OCI-LY3 (cell line): ENCODE measurements at regions not wholly inside any gene's neighbourhood (a gene's known extent, or its start where the extent isn't known, plus 50 kb on each side); places are given as distances from the start of the nearest gene placed in this dataset.

Experiments used
- H2AFZ ChIP-seq: fragments of 200-600, 300-600 bp; shearing (Covaris generic); 2 replicates; pipeline ENCODE4 v1.6.0; 2014; ENCODE audit warnings: antibody characterized with exemption, low read depth, low read length
- H3K27ac ChIP-seq: fragments of 200-600, 300-600 bp; sonication (generic); 2 replicates; pipeline ENCODE4 v1.5.1; 2014; ENCODE audit warnings: mild to moderate bottlenecking, low read length, moderate library complexity, mixed read lengths
- H3K27me3 ChIP-seq: fragments of 200-600, 300-600 bp; sonication (generic); 2 replicates; pipeline ENCODE4 v1.6.1; 2014; ENCODE audit warnings: low read depth, low read length, mixed read lengths
- H3K36me3 ChIP-seq: fragments of 200-600, 300-600 bp; sonication (generic); replicated peaks from 2 replicates; pipeline ENCODE3; 2014; ENCODE audit warnings: low read depth, low read length, mixed read lengths
- H3K4me1 ChIP-seq: fragments of 300-600, 200-600 bp; sonication (generic); 2 replicates; pipeline ENCODE4 v1.6.1; 2014; ENCODE audit warnings: low read length, mixed read lengths
- H3K4me2 ChIP-seq: fragments of 200-600, 300-600 bp; sonication (generic); 2 replicates; pipeline ENCODE4 v1.6.1; 2014; ENCODE audit warnings: low read length, mixed read lengths
- H3K4me3 ChIP-seq: fragments of 300-600, 200-600 bp; sonication (generic); 2 replicates; pipeline ENCODE4 v1.5.1; 2014; ENCODE audit warnings: antibody characterized with exemption, mild to moderate bottlenecking, low read length, moderate library complexity
- H3K79me2 ChIP-seq: fragments of 300-600, 200-600 bp; shearing (Covaris generic); 2 replicates; pipeline ENCODE4 v1.6.1; 2014; ENCODE audit warnings: mild to moderate bottlenecking, low read length, mixed read lengths
- H3K9ac ChIP-seq: fragments of 300-600, 200-600 bp; shearing (Covaris generic); 2 replicates; pipeline ENCODE4 v1.6.0; 2014; ENCODE audit warnings: mild to moderate bottlenecking, low read length, moderate library complexity
- H3K9me3 ChIP-seq: fragments of 200-600, 300-600 bp; shearing (Covaris generic); 2 replicates; pipeline ENCODE4 v1.6.1; 2014; ENCODE audit warnings: low read length, mixed read lengths; ENCODE audit not compliant: insufficient read depth
- H4K20me1 ChIP-seq: fragments of 200-600, 300-600 bp; sonication (generic); 2 replicates; pipeline ENCODE4 v1.6.1; 2016; ENCODE audit warnings: low read length, mixed read lengths; ENCODE audit not compliant: insufficient read depth
- CTCF ChIP-seq: fragments of 200-600, 300-600 bp; sonication (generic); IDR thresholded peaks from 2 replicates; pipeline ENCODE4 v1.5.1; 2014; ENCODE audit warnings: antibody characterized with exemption, low read length, low read depth
- EZH2phosphoT487 ChIP-seq: fragments of 200-600 bp; shearing (Covaris generic); IDR thresholded peaks from 2 replicates; pipeline ENCODE4 v1.6.1; 2018; ENCODE audit warnings: antibody characterized with exemption, mixed run types, low read depth

GRCh38 chr11:111177037-111177871, 68.3 kb upstream of the POU2AF2 start:
- peak overlapping the region; percentile 28; the same call in 1 of the 2 replicates for H3K9ac ChIP-seq

GRCh38 chr11:111176603-111177002, 68.9 kb upstream of the POU2AF2 start:
- peaks cover 45% of the 10 kb centered on the region for H3K4me1 ChIP-seq
- H2AFZ ChIP-seq = no peak overlapping the region; the same call in 1 of the 2 replicates
- no peaks in the 10 kb centered on the region for H3K36me3 ChIP-seq
- no peaks in the 10 kb centered on the region for H3K79me2 ChIP-seq
- peaks cover 17% of the 10 kb centered on the region; the same call in 1 of the 2 replicates for H3K9me3 ChIP-seq
- H3K4me2 ChIP-seq = peak overlapping the region; percentile 54
- H4K20me1 ChIP-seq = no peaks in the 10 kb centered on the region
- TF ChIP-seq CTCF (no peak), EZH2phosphoT487 (no peak)
- no peaks in the 10 kb centered on the region for H3K27me3 ChIP-seq
- peak overlapping the region; percentile 28; the same call in 1 of the 2 replicates for H3K9ac ChIP-seq
- H3K27ac ChIP-seq = peak overlapping the region; percentile 74
- peak overlapping the region; percentile 30 for H3K4me3 ChIP-seq

More at GRCh38 chr11:111177037-111177871, 68.3 kb upstream of the POU2AF2 start:
- H3K27me3 ChIP-seq = no peaks in the 10 kb centered on the region
- H3K4me2 ChIP-seq = peak overlapping the region; percentile 54
- H3K27ac ChIP-seq = peak overlapping the region; percentile 74
- no peaks in the 10 kb centered on the region for H4K20me1 ChIP-seq
- no peak for TF ChIP-seq EZH2phosphoT487
- no peak for TF ChIP-seq CTCF
- H2AFZ ChIP-seq = peak overlapping the region; percentile 17; the same call in 1 of the 2 replicates
- H3K36me3 ChIP-seq = no peaks in the 10 kb centered on the region
- H3K9me3 ChIP-seq = peaks cover 17% of the 10 kb centered on the region; the same call in 1 of the 2 replicates
- H3K4me1 ChIP-seq = peaks cover 45% of the 10 kb centered on the region
- H3K4me3 ChIP-seq = peak overlapping the region; percentile 30
- no peaks in the 10 kb centered on the region for H3K79me2 ChIP-seq

GRCh38 chr11:111173221-111173620, 72.3 kb upstream of the POU2AF2 start:
- Histone ChIP-seq H3K27ac (no peak overlapping the region), H3K9ac (no peak overlapping the region), H3K9me3 (peaks cover 10% of the 10 kb centered on the region; the same call in 1 of the 2 replicates), H3K4me2 (no peak overlapping the region), H3K27me3 (no peaks in the 10 kb centered on the region), H3K79me2 (no peaks in the 10 kb centered on the region), H4K20me1 (no peaks in the 10 kb centered on the region), H3K36me3 (no peaks in the 10 kb centered on the region), H2AFZ (no peak overlapping the region), H3K4me1 (peaks cover 30% of the 10 kb centered on the region), H3K4me3 (no peak overlapping the region)
- no peak for TF ChIP-seq CTCF
- TF ChIP-seq EZH2phosphoT487 = no peak

- Histone ChIP-seq H3K27me3 (no peaks in the 10 kb centered on the region), H3K4me3 (no peak overlapping the region), H3K27ac (no peak overlapping the region), H3K4me2 (no peak overlapping the region), H3K79me2 (no peaks in the 10 kb centered on the region), H3K36me3 (no peaks in the 10 kb centered on the region), H3K9me3 (peaks cover 8% of the 10 kb centered on the region; the same call in 1 of the 2 replicates), H3K9ac (no peak overlapping the region), H4K20me1 (no peaks in the 10 kb centered on the region), H2AFZ (no peak overlapping the region), H3K4me1 (peaks cover 22% of the 10 kb centered on the region)
- TF ChIP-seq CTCF (no peak), EZH2phosphoT487 (no peak)
Measured at GRCh38 chr11:111172321-111172862, 73.1 kb upstream of the POU2AF2 start.
